Amygdala (tissue), 56 donors: ENCODE measurements at regions not wholly inside any gene's neighbourhood (a gene's known extent, or its start where the extent isn't known, plus 50 kb on each side); places are given as distances from the start of the nearest gene placed in this dataset.

Experiments
- DNase-seq, 56 donors: peaks; one replicate each; lab custom pipeline; 2025; lab: John Stamatoyannopoulos, UW

DNA sequence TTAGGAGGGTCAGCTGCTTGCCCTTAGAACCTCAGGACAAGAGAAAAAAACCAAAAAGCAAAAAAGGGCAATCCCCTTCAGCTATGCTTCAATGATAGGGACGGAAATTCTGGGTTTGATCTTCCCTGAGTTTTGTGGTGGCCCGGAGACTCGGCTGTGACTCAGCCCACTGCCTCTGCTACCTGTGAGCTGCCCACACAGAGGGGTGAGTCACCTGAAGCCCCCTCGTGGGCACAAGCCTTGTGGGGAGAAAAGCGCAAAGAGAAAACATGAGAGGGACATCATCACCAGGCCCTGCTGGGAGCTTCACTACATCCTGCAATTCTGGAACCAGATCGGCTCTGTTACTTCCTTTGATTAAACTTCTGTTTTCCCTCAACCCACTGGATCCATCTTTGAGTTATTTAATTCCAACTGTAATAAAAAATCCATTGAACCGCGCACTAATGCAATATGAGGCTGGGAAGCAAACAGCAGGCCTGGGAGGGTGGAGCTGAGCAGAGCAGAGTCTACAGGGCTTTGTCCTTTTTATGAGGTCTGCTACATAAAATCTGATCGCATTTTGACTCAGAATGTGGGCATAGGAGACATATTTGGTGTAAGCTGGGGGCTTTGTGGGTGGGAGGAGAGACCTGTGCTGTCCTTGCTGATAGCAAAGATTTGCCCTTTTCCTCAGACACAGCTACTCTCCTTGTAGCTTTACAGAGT is 58.7 kb upstream of the STUM start:
- DNase-seq = no peak

DNA sequence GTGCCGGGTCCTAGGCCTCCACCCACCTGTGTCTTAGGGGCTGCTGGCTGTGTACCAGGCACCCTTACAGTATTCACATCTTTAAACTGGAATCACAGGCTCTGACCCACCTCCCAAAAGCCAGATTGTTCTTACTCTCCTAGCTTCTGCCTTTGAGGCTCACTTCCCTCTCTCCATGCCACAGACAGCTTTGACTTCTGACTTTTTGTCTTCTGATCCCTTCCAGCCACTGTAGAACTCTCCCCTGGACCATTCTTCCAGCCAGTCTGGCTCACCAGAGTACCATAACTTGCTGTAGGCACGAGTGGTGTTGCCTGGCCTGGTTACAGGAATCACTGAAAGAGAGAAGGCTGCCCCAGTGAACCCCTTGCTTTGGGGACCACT is 58.1 kb upstream of the STUM start:
- no peak for DNase-seq

DNA sequence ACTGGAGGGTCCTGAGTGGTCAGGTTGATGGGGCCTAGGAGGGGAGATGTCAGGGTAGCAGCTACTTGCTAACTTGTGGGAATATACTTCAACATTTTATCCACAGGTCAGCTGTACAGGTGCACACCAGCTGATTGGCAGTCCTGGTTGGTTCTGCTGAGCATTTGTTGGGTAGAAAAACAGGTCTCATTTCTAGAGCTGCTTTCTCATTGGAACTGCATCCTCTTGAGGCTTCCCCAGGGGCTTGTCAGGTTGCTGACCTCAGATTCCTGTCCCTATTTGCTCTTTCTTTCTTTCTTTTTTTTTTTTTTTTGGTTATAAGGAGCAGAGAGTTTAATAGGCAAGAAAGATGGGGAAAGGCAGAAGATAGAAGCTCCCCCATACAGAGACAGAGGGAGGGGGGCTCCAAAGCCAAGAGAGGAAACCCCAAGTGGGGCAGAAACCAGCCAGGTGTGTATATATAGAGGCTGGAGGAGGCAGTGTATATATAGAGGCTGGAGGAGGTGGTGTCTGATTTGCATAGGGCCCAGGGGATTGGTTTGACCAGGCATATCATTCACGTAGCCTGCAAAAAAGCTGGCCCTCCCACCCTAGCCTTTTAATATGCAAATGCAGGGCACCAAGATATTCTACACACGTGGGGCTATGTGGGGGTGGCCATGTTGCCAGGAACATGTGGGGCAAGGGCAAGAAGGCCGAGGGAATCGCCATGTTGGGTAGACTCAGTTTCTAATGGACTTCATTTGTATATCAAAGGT is 57.3 kb upstream of the STUM start:
- DNase-seq = no peak

DNA sequence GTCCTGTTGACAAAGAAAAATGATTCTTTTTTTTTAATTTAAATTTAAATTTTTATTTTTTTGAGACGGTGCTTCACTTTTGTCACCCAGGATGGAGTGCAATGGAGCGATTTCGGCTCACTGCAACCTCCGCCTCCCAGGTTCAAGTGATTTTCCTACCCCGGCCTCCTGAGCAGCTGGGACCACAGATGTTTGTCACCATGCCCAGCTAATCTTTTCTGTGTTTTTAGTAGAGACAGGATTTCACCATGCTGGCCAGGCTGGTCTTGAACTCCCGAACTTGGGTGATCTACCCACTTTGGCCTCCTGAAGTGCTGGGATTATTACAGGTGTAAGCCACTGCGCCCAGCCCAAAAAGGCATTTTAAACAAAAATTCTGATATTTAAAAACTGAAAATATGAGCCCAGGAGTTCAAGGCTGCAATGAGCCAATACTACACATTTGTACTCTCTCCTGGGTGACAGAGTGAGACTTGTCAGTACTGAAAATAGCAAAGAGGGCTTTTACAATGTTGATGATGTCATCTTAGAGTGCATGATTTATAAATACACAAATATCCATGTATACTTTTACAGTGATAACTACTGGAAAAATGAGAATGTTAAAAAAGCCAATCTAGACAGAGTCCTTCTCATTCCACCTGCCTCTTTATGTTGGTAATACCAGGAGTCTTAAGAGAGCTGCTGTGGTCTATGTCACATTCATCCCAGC is 56.0 kb upstream of the STUM start:
- no peak for DNase-seq

DNA sequence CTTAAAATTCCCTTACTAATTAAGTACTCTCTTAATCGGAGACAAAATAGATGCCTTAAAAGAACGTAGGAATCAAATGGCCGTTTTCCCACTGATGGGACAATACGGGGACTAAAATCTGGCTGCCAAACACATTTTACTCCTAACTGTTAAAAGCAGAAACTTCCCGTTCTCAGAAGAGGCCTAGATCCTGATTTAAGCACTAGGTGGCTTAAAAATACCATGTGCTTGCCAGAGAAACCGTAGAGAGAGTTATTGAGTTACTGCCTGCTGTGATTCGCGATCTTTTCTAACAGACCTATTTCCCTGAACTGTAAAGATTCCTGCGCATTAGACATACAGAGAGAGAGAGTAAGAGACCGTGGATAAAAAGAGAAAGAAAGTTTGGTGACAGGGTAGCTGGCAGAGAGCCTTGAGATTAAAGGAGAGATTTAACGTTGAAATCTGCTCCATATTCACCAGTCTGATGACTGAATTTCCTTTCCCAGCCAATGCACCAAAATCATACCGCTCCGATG is 54.4 kb upstream of the STUM start:
- no peak for DNase-seq

DNA sequence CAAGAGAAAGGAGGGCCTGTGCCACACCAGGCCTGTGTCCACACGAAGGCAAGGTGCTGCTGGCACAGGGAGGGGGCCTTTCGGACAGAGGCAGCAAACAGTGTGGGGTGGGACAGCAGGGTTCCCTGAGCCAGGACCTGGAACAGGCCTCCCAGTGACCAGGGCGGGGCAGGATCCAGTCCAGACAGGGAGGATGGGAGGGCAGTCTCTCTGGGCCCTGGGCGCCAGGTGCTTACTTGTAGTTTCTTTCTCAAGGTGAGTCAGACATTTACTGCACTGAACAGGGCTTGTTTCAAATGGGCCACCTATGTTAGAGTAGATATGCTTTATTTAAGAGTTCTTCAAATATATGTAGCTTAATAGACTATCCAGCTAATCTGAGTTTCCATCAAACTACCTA is 52.8 kb upstream of the STUM start:
- no peak for DNase-seq

DNA sequence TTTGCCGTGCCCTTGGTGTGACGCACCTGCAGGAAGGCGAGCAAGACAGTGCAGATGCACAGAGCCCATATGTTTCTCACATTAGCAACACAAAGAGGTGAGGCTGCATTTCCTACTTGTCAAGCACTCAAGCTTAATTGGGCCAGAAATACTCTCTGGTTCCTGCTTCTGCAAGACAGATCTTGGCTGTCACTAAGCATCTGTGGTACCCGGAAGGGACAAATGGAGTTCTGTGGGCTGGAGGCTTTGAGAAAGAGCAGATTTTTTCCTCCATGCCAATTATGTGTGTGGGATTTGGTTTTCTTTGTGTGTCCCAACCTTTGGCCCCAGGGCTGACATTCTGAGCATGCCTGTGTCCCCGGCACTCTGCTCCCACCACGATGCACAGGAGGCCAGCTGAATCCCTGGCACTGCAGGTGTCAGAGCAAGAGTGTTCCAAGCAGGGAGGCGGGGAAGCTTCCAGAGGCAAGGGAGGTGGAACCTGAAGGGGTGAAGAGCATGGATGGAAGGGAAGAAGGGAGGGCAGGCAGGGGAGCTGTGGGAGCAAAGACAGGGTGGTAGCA is 52.0 kb upstream of the STUM start:
- DNase-seq = peak in 2 of 56 donors; percentile 8 to 16

DNA sequence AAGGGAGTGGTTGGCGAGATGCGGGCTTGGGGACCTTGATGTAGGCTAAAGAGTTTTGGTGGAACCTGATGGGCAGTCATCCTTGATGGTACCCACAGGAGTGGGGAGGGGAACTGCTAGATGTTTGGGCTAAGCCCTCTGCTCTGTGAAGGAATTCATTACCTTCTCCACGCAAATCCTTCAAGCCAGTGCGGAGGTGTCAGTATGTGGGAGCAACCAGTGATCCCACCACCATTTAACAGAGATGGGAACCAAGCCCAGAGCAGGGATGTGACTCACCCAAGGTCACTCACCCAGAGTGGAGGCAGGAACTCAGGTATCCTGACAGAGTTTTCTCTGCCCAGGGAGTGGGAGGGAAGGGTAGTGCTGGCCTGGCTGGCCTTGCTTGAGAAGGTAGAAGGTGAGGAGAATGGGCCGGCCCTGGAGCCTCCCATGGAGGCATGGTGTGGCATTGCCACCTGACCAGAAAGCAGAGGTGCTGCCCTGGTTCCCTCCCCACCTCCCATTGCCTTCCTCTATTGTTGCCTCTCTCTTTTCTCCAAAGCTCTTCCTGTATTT is 51.2 kb upstream of the STUM start:
- DNase-seq = no peak

DNA sequence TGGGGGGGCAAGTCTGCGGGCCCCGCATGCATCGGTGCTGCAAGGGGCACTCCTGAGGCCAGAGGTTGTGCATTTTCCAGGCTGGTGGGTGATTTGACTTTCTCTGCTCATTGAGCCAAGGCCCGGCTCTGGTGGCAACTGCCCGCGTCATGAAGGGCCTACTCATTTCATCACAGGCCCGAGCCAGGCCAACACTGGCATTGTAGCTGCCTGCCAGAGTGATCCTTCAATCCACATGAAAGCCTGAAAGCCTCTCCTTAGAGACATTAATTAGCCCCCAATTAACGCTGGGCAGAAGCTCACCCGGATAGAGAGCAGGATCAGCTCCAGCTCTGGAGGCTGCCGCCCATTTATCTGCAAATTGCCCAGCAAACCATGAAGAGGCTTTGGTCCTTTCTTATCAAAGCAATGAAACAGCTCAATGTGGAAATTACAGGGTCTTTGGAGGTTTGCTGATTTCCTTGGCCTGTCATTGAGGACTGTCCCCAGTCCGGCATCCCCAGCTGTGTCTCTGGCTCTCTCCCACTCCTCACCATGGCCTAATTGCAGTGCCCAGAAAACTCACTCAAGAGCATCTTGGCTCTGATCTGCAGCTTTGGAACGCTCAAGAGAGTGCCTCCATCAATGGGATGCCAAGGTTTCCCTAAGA is 50.4 kb upstream of the STUM start:
- DNase-seq = peak in 33 of 56 donors; percentile 7 to 79 (median 41)

DNA sequence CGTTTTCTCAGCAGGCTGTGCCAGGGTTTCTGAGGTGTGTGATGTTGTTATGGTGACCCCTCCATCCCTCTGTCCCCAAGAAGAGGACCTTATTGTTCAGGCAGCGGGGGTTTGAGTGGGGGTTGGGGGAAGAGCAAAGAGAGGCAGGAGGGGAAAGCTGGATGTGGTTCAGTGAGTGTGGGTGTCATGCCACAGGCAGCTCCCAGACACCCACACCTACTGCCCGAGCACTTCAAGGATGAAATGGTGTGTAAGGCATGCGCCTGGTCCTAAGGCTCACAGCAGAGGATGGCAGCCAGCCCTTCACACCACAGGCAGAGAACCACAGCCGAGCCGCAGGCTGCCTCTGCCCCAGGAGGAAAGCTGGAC is 49.9 kb upstream of the STUM start:
- DNase-seq = peak in 10 of 56 donors; percentile 21 to 74 (median 46)
